HG02798 (cell line): ENCODE measurements at regions not wholly inside any gene's neighbourhood (a gene's known extent, or its start where the extent isn't known, plus 50 kb on each side); places are given as distances from the start of the nearest gene placed in this dataset.

Source experiments
- ATAC-seq: cut with Tn5 transposase; IDR thresholded peaks from one replicate; pipeline ENCODE4 v1.9.1; 2021; ENCODE audit warnings: mild to moderate bottlenecking; ENCODE audit not compliant: unreplicated experiment, poor library complexity

GRCh38 chr16:66290431-66290830 is 76.1 kb upstream of the CDH5 start:
- no peak for ATAC-seq

DNA sequence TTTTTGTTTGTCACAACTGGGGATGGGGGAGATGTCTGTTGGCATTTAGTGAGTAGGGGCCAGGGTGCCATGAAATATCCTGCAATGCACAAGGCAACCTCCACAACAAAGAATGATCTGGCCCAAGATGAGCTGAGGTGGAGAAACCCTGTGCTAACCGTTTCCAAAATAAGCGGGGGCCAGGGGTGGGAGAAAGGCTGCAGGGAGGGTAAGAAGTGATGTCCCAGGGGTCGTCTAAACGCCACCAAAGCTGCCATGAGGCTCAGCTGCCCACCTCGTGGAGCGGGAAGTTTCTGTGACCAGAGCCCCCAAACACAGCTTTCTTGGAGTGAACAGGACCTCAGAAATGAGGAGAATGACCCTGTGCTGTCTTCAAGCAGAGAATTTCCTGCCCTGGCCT is 76.5 kb upstream of the CDH5 start:
- no peak for ATAC-seq

DNA sequence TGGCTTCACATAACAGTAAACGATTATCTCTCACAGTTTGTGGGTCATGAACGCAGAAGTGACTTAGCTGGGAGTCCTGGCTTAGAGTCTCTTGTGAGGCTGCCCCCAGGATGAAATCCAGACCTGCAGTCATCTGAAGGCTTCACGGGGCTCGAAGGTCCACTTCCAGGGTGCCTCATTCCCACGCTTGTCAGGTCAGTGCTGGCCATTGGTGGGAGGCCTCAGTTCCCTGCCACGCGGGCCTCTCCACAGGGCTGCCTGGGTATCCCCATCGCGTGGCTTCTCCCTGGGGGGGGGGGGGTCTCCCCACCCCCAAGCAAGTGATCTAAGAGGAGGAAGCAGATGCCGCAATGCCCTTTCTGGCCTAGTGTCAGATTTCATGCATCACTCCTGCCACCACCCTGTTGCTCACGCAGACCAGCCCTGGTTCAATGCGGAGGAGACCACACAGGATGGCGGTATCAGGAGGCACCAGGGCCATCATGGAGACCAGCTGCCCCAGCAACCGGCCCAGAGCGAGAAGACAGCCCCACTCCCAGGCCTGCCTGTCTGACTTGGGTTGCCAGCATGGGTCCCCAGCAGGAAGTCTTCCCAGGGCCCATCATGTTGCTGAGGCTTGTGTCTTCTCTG is 77.3 kb upstream of the CDH5 start:
- no peak for ATAC-seq

- no peak for ATAC-seq
These were observed 78.6 kb upstream of the CDH5 start for GRCh38 chr16:66287926-66288325.

DNA sequence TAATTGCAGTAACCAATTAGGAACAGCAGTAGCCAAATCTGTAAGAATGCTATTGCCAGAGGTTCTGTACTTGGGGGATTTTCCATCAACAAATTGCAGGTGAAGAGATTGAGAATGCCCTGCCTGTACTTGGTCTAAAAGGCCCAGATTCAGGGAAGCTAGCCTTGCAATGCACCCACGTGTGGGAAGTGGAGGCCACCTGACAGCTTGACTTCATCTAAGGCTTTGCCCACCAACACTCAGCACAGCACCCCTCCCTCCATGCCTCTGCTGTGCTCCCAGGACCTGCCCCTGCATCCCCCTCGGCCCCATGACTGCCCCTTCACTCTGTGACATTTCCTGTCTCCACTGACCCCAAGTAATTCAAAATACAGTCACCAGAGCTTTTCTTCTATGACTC is 79.1 kb upstream of the CDH5 start:
- no peak for ATAC-seq

GRCh38 chr16:66286527-66286926 is 80.0 kb upstream of the CDH5 start:
- ATAC-seq, result no peak

- no peak for ATAC-seq
These were observed 87.8 kb upstream of the CDH5 start for GRCh38 chr16:66278604-66279262.

GRCh38 chr16:66278111-66278531 is 88.4 kb upstream of the CDH5 start:
- no peak for ATAC-seq

GRCh38 chr16:66277311-66278070 is 89.0 kb upstream of the CDH5 start:
- ATAC-seq, result no peak

GRCh38 chr16:66275775-66276428 is 90.6 kb upstream of the CDH5 start:
- ATAC-seq, result no peak

DNA sequence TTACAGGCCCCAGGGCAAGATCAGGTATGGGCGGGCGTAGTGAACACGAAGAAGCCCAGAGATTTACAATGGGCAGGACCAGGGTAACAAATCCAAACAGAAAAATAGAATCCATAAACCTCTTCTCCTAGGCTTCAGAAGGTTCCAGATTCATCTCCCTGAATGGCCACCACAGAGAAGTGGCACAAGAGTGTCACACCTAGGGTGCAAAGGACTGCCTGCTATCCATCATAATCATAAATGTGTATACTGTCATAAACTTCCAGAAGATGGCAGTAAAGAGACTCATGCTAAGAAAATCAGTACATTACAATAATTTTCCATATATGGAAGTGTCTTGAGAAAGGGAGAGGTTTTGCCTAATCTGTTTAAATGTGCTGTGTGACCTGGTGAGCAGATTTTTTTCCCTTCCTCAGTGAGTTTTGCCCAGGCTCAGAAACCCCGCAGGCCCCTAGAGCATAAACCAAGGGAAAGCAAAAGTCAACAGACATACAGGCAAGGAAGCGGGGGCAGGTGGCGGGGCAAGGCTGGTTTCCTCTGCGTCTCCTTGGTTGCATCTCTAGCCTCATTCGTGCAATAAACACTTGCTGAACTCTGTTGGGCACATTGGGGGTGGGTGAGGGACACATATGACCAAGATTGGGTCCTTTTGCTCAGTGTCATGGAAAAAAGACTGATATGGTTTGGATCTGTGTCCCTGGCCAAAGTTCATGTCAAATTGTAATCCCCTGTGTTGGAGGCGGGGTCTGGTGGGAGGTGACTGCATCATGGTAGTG is 92.0 kb upstream of the CDH5 start:
- no peak for ATAC-seq

GRCh38 chr16:66273644-66274334 is 92.7 kb upstream of the CDH5 start:
- no peak for ATAC-seq

DNA sequence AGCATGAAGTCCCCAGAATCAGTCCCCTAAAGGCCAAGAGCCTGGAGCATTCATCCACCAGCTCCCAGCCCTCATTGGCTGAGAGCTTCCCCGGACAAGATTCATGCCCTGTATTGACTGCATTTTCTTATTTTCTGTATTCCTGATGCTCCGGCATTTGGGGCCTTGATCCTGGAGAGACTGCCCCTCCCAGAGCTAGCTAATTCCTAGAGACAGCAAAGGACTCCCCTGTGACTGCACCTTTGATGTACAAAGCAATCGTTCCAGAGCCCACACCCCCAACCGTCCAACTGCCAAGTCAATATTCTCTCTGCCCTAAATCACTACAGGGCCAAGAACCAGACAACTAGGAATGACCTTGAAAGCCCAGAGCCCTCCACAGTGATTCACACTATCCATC is 93.4 kb upstream of the CDH5 start:
- no peak for ATAC-seq

GRCh38 chr16:66272461-66272860 is 94.0 kb upstream of the CDH5 start:
- no peak for ATAC-seq

GRCh38 chr16:66271074-66272060 is 95.1 kb upstream of the CDH5 start:
- no peak for ATAC-seq

- peak; percentile 65 for ATAC-seq
These were observed 96.1 kb upstream of the CDH5 start for GRCh38 chr16:66270333-66270927.

DNA sequence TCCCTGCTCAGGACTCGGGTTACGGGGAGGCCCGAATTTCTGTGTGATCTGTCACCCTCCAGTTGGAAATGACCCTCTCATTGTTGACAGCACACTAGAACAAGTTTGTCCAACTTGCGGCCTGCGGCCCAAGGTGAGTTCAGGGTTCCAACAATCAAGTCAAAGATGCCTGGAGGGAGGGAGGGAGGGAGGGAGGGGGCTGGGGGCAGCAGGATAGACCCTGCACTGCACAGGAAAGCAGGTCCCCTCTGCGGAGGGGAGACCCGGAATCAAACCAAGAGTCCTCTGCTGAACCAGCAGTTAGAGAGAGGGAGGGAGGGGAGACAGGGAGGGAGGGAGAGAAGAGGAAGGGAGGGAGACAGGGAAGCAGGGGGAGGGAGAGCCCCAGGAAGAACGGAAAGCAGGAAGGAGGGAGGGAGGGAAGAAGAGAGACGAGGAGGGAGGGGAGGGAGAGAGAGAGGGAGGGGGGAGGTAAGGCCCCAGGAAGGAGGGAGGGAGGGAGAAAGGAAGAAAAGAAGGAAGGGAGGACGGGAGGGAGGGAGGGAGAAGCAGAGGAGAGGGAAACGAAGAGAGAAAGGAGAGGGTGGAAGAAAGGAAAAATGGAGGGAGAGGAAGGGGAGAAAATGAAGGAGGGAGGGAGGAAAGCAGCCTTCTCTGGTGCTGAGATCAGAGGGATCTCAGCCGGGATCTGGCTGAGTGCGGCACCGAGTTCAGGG is 96.7 kb upstream of the CDH5 start:
- no peak for ATAC-seq
